Activated CD4-positive, alpha-beta T cell treated with anti-CD3 and anti-CD28 coated beads for 48 hours (primary cell): ENCODE measurements at regions not wholly inside any gene's neighbourhood (a gene's known extent, or its start where the extent isn't known, plus 50 kb on each side); places are given as distances from the start of the nearest gene placed in this dataset.
A peak's percentile ranks its signal among the peaks of the same experiment; 100 is the strongest.

ENCODE experiments used
- DNase-seq: peaks from one replicate; pipeline ENCODE4 v3.0.0-alpha.2; 2020

GRCh38 chr1:234725177-234726132, 115.5 kb upstream of the IRF2BP2 start:
- DNase-seq = peak; percentile 73

- peak; percentile 42 for DNase-seq
These were observed 114.7 kb upstream of the IRF2BP2 start for GRCh38 chr1:234724516-234725176.

- DNase-seq = peak; percentile 84
These were observed 113.1 kb upstream of the IRF2BP2 start for GRCh38 chr1:234722904-234723720.

GRCh38 chr1:234722270-234722704, 112.3 kb upstream of the IRF2BP2 start:
- DNase-seq = no peak

GRCh38 chr1:234721476-234722269, 111.7 kb upstream of the IRF2BP2 start:
- no peak for DNase-seq

GRCh38 chr1:234720709-234721441, 110.9 kb upstream of the IRF2BP2 start:
- no peak for DNase-seq

- no peak for DNase-seq
These were observed 109.7 kb upstream of the IRF2BP2 start for GRCh38 chr1:234719454-234720251.

- DNase-seq = no peak
These were observed 108.8 kb upstream of the IRF2BP2 start for GRCh38 chr1:234718496-234719453.

GRCh38 chr1:234716908-234717375, 107.0 kb upstream of the IRF2BP2 start:
- no peak for DNase-seq

GRCh38 chr1:234715252-234716014, 105.5 kb upstream of the IRF2BP2 start:
- DNase-seq = no peak

GRCh38 chr1:234713859-234714258, 103.9 kb upstream of the IRF2BP2 start:
- no peak for DNase-seq

- DNase-seq = no peak
These were observed 103.5 kb upstream of the IRF2BP2 start for GRCh38 chr1:234713440-234713839.

- DNase-seq = no peak
These were observed 102.9 kb upstream of the IRF2BP2 start for GRCh38 chr1:234712891-234713305.

GRCh38 chr1:234710936-234711724, 101.2 kb upstream of the IRF2BP2 start:
- no peak for DNase-seq

GRCh38 chr1:234710381-234710780, 100.4 kb upstream of the IRF2BP2 start:
- DNase-seq = no peak

- DNase-seq = no peak
These were observed 99.7 kb upstream of the IRF2BP2 start for GRCh38 chr1:234709473-234710228.
